ENCODE measurements at regions not wholly inside any gene's neighbourhood (a gene's known extent, or its start where the extent isn't known, plus 50 kb on each side); places are given as distances from the start of the nearest gene placed in this dataset.

GRCh38 chr16:19945934-19946333, 61.3 kb upstream of the GPRC5B start:
- Histone ChIP-seq H3K4me2 (no peak overlapping the region), H3K27ac (no peak overlapping the region)

GRCh38 chr16:19940195-19940594, 55.5 kb upstream of the GPRC5B start:
- Histone ChIP-seq H3K27me3 (ENCODE audit: insufficient read depth, low read depth) (no peaks in the 10 kb centered on the region), H3K36me3 (ENCODE audit: insufficient read depth) (no peaks in the 10 kb centered on the region), H2AFZ (ENCODE audit: low read depth) (no peak overlapping the region), H3K4me1 (ENCODE audit: low read depth, poor library complexity, severe bottlenecking) (no peaks in the 10 kb centered on the region), H3K27ac (no peak overlapping the region), H3K4me2 (no peak overlapping the region), H3K4me3 (IDR thresholded peaks at IDR 0.05; ENCODE audit: insufficient read depth, low read depth, low read length) (no peak overlapping the region), H3K79me2 (ENCODE audit: insufficient read depth, low read depth) (no peaks in the 10 kb centered on the region), H4K20me1 (ENCODE audit: insufficient read depth) (no peaks in the 10 kb centered on the region), H3K9ac (no peak overlapping the region)
- TF ChIP-seq CTCF (conservative IDR thresholded peaks at IDR 0.05; ENCODE audit: low read depth, low read length), result no peak

More at GRCh38 chr16:19945934-19946333, 61.3 kb upstream of the GPRC5B start:
- Histone ChIP-seq H2AFZ (ENCODE audit: low read depth) (no peak overlapping the region), H3K4me1 (ENCODE audit: low read depth, poor library complexity, severe bottlenecking) (no peaks in the 10 kb centered on the region), H3K9ac (no peak overlapping the region), H3K36me3 (ENCODE audit: insufficient read depth) (no peaks in the 10 kb centered on the region), H3K79me2 (ENCODE audit: insufficient read depth, low read depth) (no peaks in the 10 kb centered on the region), H3K27me3 (ENCODE audit: insufficient read depth, low read depth) (no peaks in the 10 kb centered on the region), H4K20me1 (ENCODE audit: insufficient read depth) (no peaks in the 10 kb centered on the region), H3K4me3 (IDR thresholded peaks at IDR 0.05; ENCODE audit: insufficient read depth, low read depth, low read length) (no peak overlapping the region)
- no peak for TF ChIP-seq CTCF (conservative IDR thresholded peaks at IDR 0.05; ENCODE audit: low read depth, low read length)

GRCh38 chr16:19939553-19939952, 54.9 kb upstream of the GPRC5B start:
- Histone ChIP-seq H3K4me2 (no peak overlapping the region), H3K79me2 (ENCODE audit: insufficient read depth, low read depth) (no peaks in the 10 kb centered on the region), H3K9ac (no peak overlapping the region), H2AFZ (ENCODE audit: low read depth) (no peak overlapping the region), H3K4me1 (ENCODE audit: low read depth, poor library complexity, severe bottlenecking) (no peaks in the 10 kb centered on the region), H4K20me1 (ENCODE audit: insufficient read depth) (no peaks in the 10 kb centered on the region), H3K27ac (no peak overlapping the region), H3K4me3 (IDR thresholded peaks at IDR 0.05; ENCODE audit: insufficient read depth, low read depth, low read length) (no peak overlapping the region), H3K36me3 (ENCODE audit: insufficient read depth) (no peaks in the 10 kb centered on the region), H3K27me3 (ENCODE audit: insufficient read depth, low read depth) (no peaks in the 10 kb centered on the region)
- TF ChIP-seq CTCF (conservative IDR thresholded peaks at IDR 0.05; ENCODE audit: low read depth, low read length), result no peak

GRCh38 chr16:19938536-19938935, 53.9 kb upstream of the GPRC5B start:
- no peak for TF ChIP-seq CTCF (conservative IDR thresholded peaks at IDR 0.05; ENCODE audit: low read depth, low read length)
- H3K4me1 ChIP-seq (ENCODE audit: low read depth, poor library complexity, severe bottlenecking), result no peaks in the 10 kb centered on the region
- H3K79me2 ChIP-seq (ENCODE audit: insufficient read depth, low read depth), result no peaks in the 10 kb centered on the region
- H3K4me2 ChIP-seq, result no peak overlapping the region
- no peak overlapping the region for H2AFZ ChIP-seq (ENCODE audit: low read depth)
- H3K36me3 ChIP-seq (ENCODE audit: insufficient read depth), result no peaks in the 10 kb centered on the region
- H3K9ac ChIP-seq, result no peak overlapping the region
- H3K27ac ChIP-seq, result no peak overlapping the region
- no peaks in the 10 kb centered on the region for H3K27me3 ChIP-seq (ENCODE audit: insufficient read depth, low read depth)
- no peak overlapping the region for H3K4me3 ChIP-seq (IDR thresholded peaks at IDR 0.05; ENCODE audit: insufficient read depth, low read depth, low read length)
- no peaks in the 10 kb centered on the region for H4K20me1 ChIP-seq (ENCODE audit: insufficient read depth)
